Testis (tissue), 2 donors: ENCODE measurements at regions not wholly inside any gene's neighbourhood (a gene's known extent, or its start where the extent isn't known, plus 50 kb on each side); places are given as distances from the start of the nearest gene placed in this dataset.
"Not testable (repeated sequence)": the region's sequence is repeated elsewhere in the genome, so short reads cannot be mapped to it uniquely, and the experiment has no call there.

Experiments used
- DNase-seq: peaks from one replicate; pipeline ENCODE4 v3.0.0-alpha.2; 2019
- H3K27ac ChIP-seq, 2 donors: fragments of 200-600 bp; sonication (generic); one replicate each; pipeline ENCODE4 v1.5.1; 2019
- H3K27me3 ChIP-seq: fragments of 200-600 bp; sonication (generic); one replicate; pipeline ENCODE4 v1.5.1; 2019
- H3K36me3 ChIP-seq: fragments of 200-600 bp; sonication (generic); one replicate; pipeline ENCODE4 v1.5.1; 2017; ENCODE audit warnings: low read depth; ENCODE audit errors: missing control alignments
- H3K4me1 ChIP-seq: fragments of 200-600 bp; sonication (generic); one replicate; pipeline ENCODE4 v1.5.1; 2019
- H3K4me3 ChIP-seq, 2 donors: fragments of 200-600 bp; sonication (generic); one replicate each; pipeline ENCODE4 v1.5.1; 2017 to 2019
- H3K9me3 ChIP-seq: fragments of 200-600 bp; sonication (generic); one replicate; pipeline ENCODE4 v1.5.1; 2017
- POLR2A ChIP-seq: fragments of 450-650 bp; IDR thresholded peaks from one replicate; pipeline ENCODE4 v1.6.1; 2017; ENCODE audit warnings: antibody characterized with exemption, mild to moderate bottlenecking, moderate library complexity
- WGBS, 2 donors: methylation state at CpG; one replicate each; pipeline ENCODE4 v1.1.5; 2018; 5-methylcytosine and 5-hydroxymethylcytosine counted together
- intact Hi-C: fragments of 100-400 bp; cut with DNase I; formaldehyde crosslinking; loops from one replicate; pipeline ENCODE4 v1.15.1; 2023; ENCODE audit warnings: low total_unique reads
- TF ChIP-seq, protein P1 (sequence below), 3 experiments: fragments of 450-650 bp in 2 of 3; fragments of 200-600 bp in 1 of 3; sonication (generic) in 1 of 3; IDR thresholded peaks; one replicate each; pipeline ENCODE4 v1.5.1; 2016 to 2019; ENCODE audit warnings: antibody characterized with exemption in 3 of 3, mild to moderate bottlenecking in 2 of 3, moderate library complexity in 1 of 3

DNA sequence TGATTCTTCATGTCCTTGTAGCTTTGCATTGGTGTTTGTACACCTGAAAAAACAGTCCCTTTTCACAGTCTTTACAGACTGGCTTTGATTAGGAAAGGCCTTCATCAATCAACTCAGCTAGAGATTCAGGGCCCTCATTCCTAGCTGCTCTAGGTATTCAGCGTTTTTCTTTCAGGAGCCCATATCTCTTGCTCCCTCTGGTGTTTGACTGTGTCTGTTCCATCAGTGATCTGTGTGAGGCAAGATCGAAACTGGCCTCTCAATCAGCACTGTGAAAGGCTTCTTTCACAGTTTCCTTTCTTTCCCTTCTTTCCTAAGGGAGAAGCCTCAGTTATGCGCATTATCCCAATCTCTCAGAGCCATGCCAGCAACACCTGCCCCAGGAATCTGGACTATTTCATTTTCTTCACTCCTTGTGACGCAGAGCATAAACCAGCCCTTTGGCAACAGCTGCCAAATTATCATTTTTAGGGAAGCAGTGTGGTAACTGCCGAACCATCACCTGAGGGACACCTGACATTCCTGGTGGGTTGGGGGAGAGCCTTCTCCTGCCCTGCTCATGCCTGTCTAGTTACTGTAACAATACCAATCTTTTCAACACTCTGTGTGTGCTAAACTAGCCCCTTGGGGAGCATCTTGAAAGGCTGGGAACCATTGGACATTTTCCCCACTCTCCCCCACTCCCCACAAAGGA lies 75.7 kb upstream of the CCDC71L start:
- DNase-seq, result peak; percentile 49
- Histone ChIP-seq H3K27me3 (no peaks in the 10 kb centered on the region), H3K9me3 (no peaks in the 10 kb centered on the region), H3K36me3 (no peaks in the 10 kb centered on the region), H3K27ac (peak overlapping the region in 1 of 2 donors; percentile 11), H3K4me3 (no peak overlapping the region), H3K4me1 (no peaks in the 10 kb centered on the region)
- 59 to 64% methylated on average over 5 of the region's 5 CpGs for WGBS, 2 donors
- intact Hi-C loops, result no loop called here
- TF ChIP-seq POLR2A, result no peak
- TF ChIP-seq, protein P1, sequence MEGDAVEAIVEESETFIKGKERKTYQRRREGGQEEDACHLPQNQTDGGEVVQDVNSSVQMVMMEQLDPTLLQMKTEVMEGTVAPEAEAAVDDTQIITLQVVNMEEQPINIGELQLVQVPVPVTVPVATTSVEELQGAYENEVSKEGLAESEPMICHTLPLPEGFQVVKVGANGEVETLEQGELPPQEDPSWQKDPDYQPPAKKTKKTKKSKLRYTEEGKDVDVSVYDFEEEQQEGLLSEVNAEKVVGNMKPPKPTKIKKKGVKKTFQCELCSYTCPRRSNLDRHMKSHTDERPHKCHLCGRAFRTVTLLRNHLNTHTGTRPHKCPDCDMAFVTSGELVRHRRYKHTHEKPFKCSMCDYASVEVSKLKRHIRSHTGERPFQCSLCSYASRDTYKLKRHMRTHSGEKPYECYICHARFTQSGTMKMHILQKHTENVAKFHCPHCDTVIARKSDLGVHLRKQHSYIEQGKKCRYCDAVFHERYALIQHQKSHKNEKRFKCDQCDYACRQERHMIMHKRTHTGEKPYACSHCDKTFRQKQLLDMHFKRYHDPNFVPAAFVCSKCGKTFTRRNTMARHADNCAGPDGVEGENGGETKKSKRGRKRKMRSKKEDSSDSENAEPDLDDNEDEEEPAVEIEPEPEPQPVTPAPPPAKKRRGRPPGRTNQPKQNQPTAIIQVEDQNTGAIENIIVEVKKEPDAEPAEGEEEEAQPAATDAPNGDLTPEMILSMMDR (IDR thresholded peaks at IDR 0.05), result peak in 2 of 3 experiments; percentile 44 to 62

DNA sequence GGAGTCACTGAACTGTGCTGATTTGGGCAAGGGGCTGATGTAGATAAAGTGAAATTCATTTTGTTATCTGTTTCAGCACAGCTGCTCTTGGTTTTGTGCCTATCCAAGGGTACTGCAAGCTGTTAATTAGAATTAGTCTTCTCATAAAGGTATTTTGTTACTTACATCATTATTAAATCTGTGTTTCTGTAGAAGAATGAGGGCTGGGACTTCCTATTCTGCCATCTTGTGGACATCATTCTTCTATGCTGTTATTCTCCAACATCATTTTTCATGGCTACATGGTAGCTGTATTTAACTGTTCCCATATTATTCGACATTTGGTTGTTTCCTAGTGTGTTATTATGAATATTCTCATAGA lies 76.2 kb upstream of the CCDC71L start:
- DNase-seq, result no peak
- H3K9me3 ChIP-seq, result no peaks in the 10 kb centered on the region
- H3K4me3 ChIP-seq, result no peak overlapping the region
- no peak for TF ChIP-seq POLR2A
- TF ChIP-seq, protein P1 (IDR thresholded peaks at IDR 0.05), result peak in 2 of 3 experiments; percentile 21 to 29
- H3K4me1 ChIP-seq, result no peaks in the 10 kb centered on the region
- no peaks in the 10 kb centered on the region for H3K36me3 ChIP-seq
- intact Hi-C loops, result no loop called here
- no peak overlapping the region for H3K27ac ChIP-seq
- H3K27me3 ChIP-seq, result no peaks in the 10 kb centered on the region
- WGBS, 2 donors, result 79 to 86% methylated on average over 1 of the region's 1 CpG

DNA sequence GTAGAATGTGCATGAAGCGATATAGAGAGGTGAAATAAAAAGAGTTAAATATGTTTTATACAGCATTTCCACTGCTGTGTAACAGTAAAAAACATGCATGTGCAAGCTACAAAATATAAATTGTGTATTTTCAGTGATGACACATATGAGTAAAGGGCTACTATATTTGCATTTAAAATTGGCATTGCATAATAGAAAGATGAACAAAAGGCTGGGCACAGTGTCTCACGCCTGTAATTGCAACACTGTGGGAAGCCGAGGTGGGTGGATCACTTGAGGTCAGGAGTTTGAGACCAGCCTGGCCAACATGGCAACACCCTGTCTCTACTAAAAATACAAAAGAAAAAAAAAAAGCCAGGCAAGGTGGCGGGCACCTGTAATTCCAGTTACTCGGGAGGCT lies 79.8 kb upstream of the CCDC71L start:
- Histone ChIP-seq H3K36me3 (no peaks in the 10 kb centered on the region), H3K27me3 (no peaks in the 10 kb centered on the region), H3K4me1 (no peaks in the 10 kb centered on the region), H3K27ac (no peak overlapping the region), H3K9me3 (no peaks in the 10 kb centered on the region), H3K4me3 (no peak overlapping the region)
- TF ChIP-seq, protein P1 (IDR thresholded peaks at IDR 0.05), result no peak
- no peak for TF ChIP-seq POLR2A
- 86 to 95% methylated on average over 5 of the region's 5 CpGs for WGBS, 2 donors
- intact Hi-C loops, result no loop called here
- DNase-seq, result no peak

DNA sequence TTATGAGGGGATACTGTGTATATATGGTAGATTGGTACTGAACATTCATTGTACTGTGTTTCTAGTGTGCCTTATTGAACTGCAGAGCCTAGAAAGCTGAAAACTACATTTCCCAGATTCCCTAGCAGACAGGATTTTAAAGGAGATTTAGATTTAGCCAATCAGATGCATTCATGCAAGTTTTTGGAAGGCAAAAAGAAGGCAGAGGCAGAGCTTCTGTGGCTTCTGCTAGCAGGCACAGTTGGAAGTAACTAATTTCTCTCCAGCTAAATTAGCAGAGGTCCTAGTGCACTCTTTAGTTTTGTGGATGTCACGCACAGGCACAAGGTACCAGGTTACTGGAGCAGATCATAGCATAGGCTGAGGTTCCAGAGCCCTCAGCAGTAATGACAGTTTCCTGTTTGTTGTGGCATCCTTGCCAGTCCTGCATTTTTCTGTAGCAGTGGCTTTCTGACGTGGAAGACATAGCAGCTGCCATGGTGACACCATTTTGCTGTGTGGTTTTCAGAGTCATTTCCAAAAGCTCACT lies 83.7 kb upstream of the CCDC71L start:
- WGBS, 2 donors, result 92 to 100% methylated on average over 2 of the region's 2 CpGs
- Histone ChIP-seq H3K4me1 (no peaks in the 10 kb centered on the region), H3K27me3 (no peaks in the 10 kb centered on the region), H3K4me3 (no peak overlapping the region), H3K27ac (no peak overlapping the region), H3K36me3 (no peaks in the 10 kb centered on the region), H3K9me3 (no peaks in the 10 kb centered on the region)
- DNase-seq, result no peak
- intact Hi-C loops, result no loop called here
- no peak for TF ChIP-seq POLR2A
- TF ChIP-seq, protein P1 (IDR thresholded peaks at IDR 0.05), result no peak

DNA sequence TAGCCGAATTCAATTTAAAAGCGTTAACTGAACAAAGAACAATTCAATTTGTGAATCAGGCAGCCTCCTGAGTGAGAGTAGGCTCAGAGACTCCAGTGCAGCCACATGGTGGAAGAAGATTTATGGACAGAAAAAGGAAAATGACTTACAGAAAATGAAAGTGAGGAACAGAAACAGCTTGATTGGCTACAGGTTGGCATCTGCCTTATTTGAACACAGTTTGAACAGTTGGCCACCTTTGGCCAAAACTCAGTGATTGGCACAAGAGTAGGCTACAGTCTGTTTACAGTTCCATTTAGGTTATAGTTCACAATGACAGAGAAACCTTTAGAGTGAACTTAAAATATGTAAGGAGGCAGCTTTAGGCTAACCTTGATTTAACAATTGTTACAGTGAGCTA lies 86.3 kb upstream of the CCDC71L start:
- DNase-seq, H3K27ac ChIP-seq, H3K36me3 ChIP-seq, H3K27me3 ChIP-seq, H3K9me3 ChIP-seq, intact Hi-C loops, H3K4me1 ChIP-seq, H3K4me3 ChIP-seq: not testable (repeated sequence)
- WGBS, 2 donors, result 80 to 83% methylated on average over 2 of the region's 2 CpGs
